ENCODE measurements at regions not wholly inside any gene's neighbourhood (a gene's known extent, or its start where the extent isn't known, plus 50 kb on each side); places are given as distances from the start of the nearest gene placed in this dataset.
"Not testable (repeated sequence)": the region's sequence is repeated elsewhere in the genome, so short reads cannot be mapped to it uniquely, and the experiment has no call there.

- DNase-seq (ENCODE audit: low read depth), result no peak
Measured at GRCh38 chr3:87581240-87581639, 304.9 kb upstream of the POU1F1 start.

GRCh38 chr3:87576752-87577151 is 300.4 kb upstream of the POU1F1 start:
- no peak for DNase-seq (ENCODE audit: low read depth)

GRCh38 chr3:87575550-87575949 is 299.2 kb upstream of the POU1F1 start:
- no peak for DNase-seq (ENCODE audit: low read depth)

GRCh38 chr3:87568331-87568730 is 291.9 kb upstream of the POU1F1 start:
- DNase-seq (ENCODE audit: low read depth), result no peak

GRCh38 chr3:87564438-87564837 is 288.1 kb upstream of the POU1F1 start:
- DNase-seq (ENCODE audit: low read depth), result no peak

GRCh38 chr3:87563712-87564111 is 287.3 kb upstream of the POU1F1 start:
- DNase-seq (ENCODE audit: low read depth), result no peak

- DNase-seq (ENCODE audit: low read depth), result no peak
Measured at GRCh38 chr3:87558492-87558891, 282.1 kb upstream of the POU1F1 start.

- no peak for DNase-seq (ENCODE audit: low read depth)
Measured at GRCh38 chr3:87555290-87555689, 278.9 kb upstream of the POU1F1 start.

GRCh38 chr3:87553058-87553457 is 276.7 kb upstream of the POU1F1 start:
- no peak for DNase-seq (ENCODE audit: low read depth)

GRCh38 chr3:87550892-87551291 is 274.5 kb upstream of the POU1F1 start:
- DNase-seq (ENCODE audit: low read depth), result no peak

GRCh38 chr3:87549208-87549607 is 272.8 kb upstream of the POU1F1 start:
- no peak for DNase-seq (ENCODE audit: low read depth)

- no peak for DNase-seq (ENCODE audit: low read depth)
Measured at GRCh38 chr3:87548271-87548670, 271.9 kb upstream of the POU1F1 start.

- no peak for DNase-seq (ENCODE audit: low read depth)
Measured at GRCh38 chr3:87546216-87546615, 269.8 kb upstream of the POU1F1 start.

- DNase-seq (ENCODE audit: low read depth), result not testable (repeated sequence)
Measured at GRCh38 chr3:87543408-87543807, 267.0 kb upstream of the POU1F1 start.

- DNase-seq (ENCODE audit: low read depth), result no peak
Measured at GRCh38 chr3:87541723-87542122, 265.3 kb upstream of the POU1F1 start.

- DNase-seq (ENCODE audit: low read depth), result not testable (repeated sequence)
Measured at GRCh38 chr3:87538722-87539121, 262.3 kb upstream of the POU1F1 start.

GRCh38 chr3:87509401-87509800 is 233.0 kb upstream of the POU1F1 start:
- DNase-seq (ENCODE audit: low read depth), result no peak

- DNase-seq (ENCODE audit: low read depth), result no peak
Measured at GRCh38 chr3:87508921-87509320, 232.5 kb upstream of the POU1F1 start.

GRCh38 chr3:87507753-87508152 is 231.4 kb upstream of the POU1F1 start:
- no peak for DNase-seq (ENCODE audit: low read depth)

- peak; percentile 2 for DNase-seq (ENCODE audit: low read depth)
Measured at GRCh38 chr3:87503900-87504498, 227.6 kb upstream of the POU1F1 start.

GRCh38 chr3:87501076-87501475 is 224.7 kb upstream of the POU1F1 start:
- no peak for DNase-seq (ENCODE audit: low read depth)

GRCh38 chr3:87498358-87499080 is 222.1 kb upstream of the POU1F1 start:
- no peak for DNase-seq (ENCODE audit: low read depth)

GRCh38 chr3:87495938-87496337 is 219.6 kb upstream of the POU1F1 start:
- no peak for DNase-seq (ENCODE audit: low read depth)

GRCh38 chr3:87494264-87494663 is 217.9 kb upstream of the POU1F1 start:
- DNase-seq (ENCODE audit: low read depth), result no peak
